ENCODE measurements at regions not wholly inside any gene's neighbourhood (a gene's known extent, or its start where the extent isn't known, plus 50 kb on each side); places are given as distances from the start of the nearest gene placed in this dataset.

- no peak for TF ChIP-seq CTCF (IDR thresholded peaks at IDR 0.05; ENCODE audit: low read depth, low read length, poor library complexity, severe bottlenecking)
- no peak for TF ChIP-seq EZH2phosphoT487 (IDR thresholded peaks at IDR 0.05; ENCODE audit: borderline replicate concordance, low read length)
Observed at GRCh38 chr12:59046763-59047534, 126.6 kb upstream of the LRIG3 start.
